Neural progenitor cell (in vitro differentiated cells): ENCODE measurements at regions not wholly inside any gene's neighbourhood (a gene's known extent, or its start where the extent isn't known, plus 50 kb on each side); places are given as distances from the start of the nearest gene placed in this dataset.
"Not testable (repeated sequence)": the region's sequence is repeated elsewhere in the genome, so short reads cannot be mapped to it uniquely, and the experiment has no call there.

Experiments used
- DNase-seq: peaks from one replicate; pipeline ENCODE4 v3.0.0-alpha.2; 2016; ENCODE audit warnings: low spot score
- H2AFZ ChIP-seq: fragments of 200-600 bp; sonication (generic); replicated peaks from 2 replicates; pipeline ENCODE4 v1.6.1; 2016; ENCODE audit warnings: antibody characterized with exemption
- H3F3A ChIP-seq: fragments of 200-600 bp; sonication (generic); 2 replicates; pipeline ENCODE4 v1.6.1; 2016; ENCODE audit warnings: antibody characterized with exemption, low read depth
- H3K27ac ChIP-seq: fragments of 200-600 bp; sonication (generic); 2 replicates; pipeline ENCODE4 v1.5.1; 2016; ENCODE audit warnings: mild to moderate bottlenecking
- H3K27me3 ChIP-seq: fragments of 200-600 bp; sonication (generic); 2 replicates; pipeline ENCODE4 v1.6.1; 2016; ENCODE audit warnings: mild to moderate bottlenecking, moderate library complexity
- H3K36me3 ChIP-seq: fragments of 200-600 bp; sonication (generic); 2 replicates; pipeline ENCODE4 v1.5.1; 2016
- H3K4me1 ChIP-seq: fragments of 200-600 bp; sonication (generic); 2 replicates; pipeline ENCODE4 v1.6.1; 2016; ENCODE audit warnings: mixed run types
- H3K4me2 ChIP-seq: fragments of 200-600 bp; sonication (generic); 2 replicates; pipeline ENCODE4 v1.6.1; 2016
- H3K4me3 ChIP-seq: fragments of 200-600 bp; sonication (generic); 2 replicates; pipeline ENCODE4 v1.5.1; 2016
- H3K79me2 ChIP-seq: fragments of 200-600 bp; sonication (generic); 2 replicates; pipeline ENCODE4 v1.6.1; 2016; ENCODE audit warnings: low read depth
- H3K9ac ChIP-seq: fragments of 200-600 bp; sonication (generic); 2 replicates; pipeline ENCODE4 v1.6.1; 2016
- H3K9me3 ChIP-seq: fragments of 200-600 bp; sonication (generic); 2 replicates; pipeline ENCODE4 v1.5.1; 2016; ENCODE audit warnings: low read depth
- H4K20me1 ChIP-seq: fragments of 200-600 bp; sonication (generic); 2 replicates; pipeline ENCODE4 v1.6.1; 2016; ENCODE audit warnings: low read depth
- H3K27ac Mint-ChIP-seq: 3 replicates; pipeline ENCODE4 v1.8.0; 2021; ENCODE audit warnings: mixed read lengths
- H3K27me3 Mint-ChIP-seq: 2 replicates; pipeline ENCODE4 v1.8.0; 2022; ENCODE audit warnings: low read depth, mild to moderate bottlenecking, inconsistent platforms, moderate library complexity, mixed read lengths; ENCODE audit not compliant: insufficient read depth
- H3K36me3 Mint-ChIP-seq: 3 replicates; pipeline ENCODE4 v1.8.0; 2021; ENCODE audit warnings: mixed read lengths
- H3K4me1 Mint-ChIP-seq: 3 replicates; pipeline ENCODE4 v1.8.0; 2021; ENCODE audit warnings: mixed read lengths
- H3K4me3 Mint-ChIP-seq: 3 replicates; pipeline ENCODE4 v1.8.0; 2021; ENCODE audit warnings: mild to moderate bottlenecking, moderate library complexity, mixed read lengths
- H3K9me3 Mint-ChIP-seq: 3 replicates; pipeline ENCODE4 v1.8.0; 2020; ENCODE audit warnings: mixed read lengths
- CTCF ChIP-seq: fragments of 200-600 bp; sonication (generic); IDR thresholded peaks from 2 replicates; pipeline ENCODE4 v1.5.1; 2017; ENCODE audit warnings: antibody characterized with exemption, mild to moderate bottlenecking
- EZH2 ChIP-seq: fragments of 200-600 bp; sonication (generic); IDR thresholded peaks from 2 replicates; pipeline ENCODE4 v1.6.1; 2017; ENCODE audit warnings: antibody characterized with exemption, mild to moderate bottlenecking, moderate library complexity
- EZH2phosphoT487 ChIP-seq: fragments of 200-600 bp; sonication (generic); IDR thresholded peaks from 2 replicates; pipeline ENCODE4 v1.6.1; 2017; ENCODE audit warnings: antibody characterized with exemption

GRCh38 chr15:96977886-96978285, 647.4 kb downstream of the NR2F2 start:
- Mint-ChIP-seq H3K27ac (no peak overlapping the region), H3K9me3 (no peaks in the 10 kb centered on the region), H3K36me3 (no peaks in the 10 kb centered on the region), H3K4me3 (no peak overlapping the region), H3K27me3 (peaks cover 6% of the 10 kb centered on the region), H3K4me1 (peaks cover 4% of the 10 kb centered on the region)
- no peak overlapping the region for H3K4me3 ChIP-seq
- H3K9me3 ChIP-seq: no peaks in the 10 kb centered on the region
- H4K20me1 ChIP-seq: no peaks in the 10 kb centered on the region
- peaks cover 4% of the 10 kb centered on the region for H3K4me1 ChIP-seq
- no peak overlapping the region for H2AFZ ChIP-seq
- no peak for DNase-seq
- H3K79me2 ChIP-seq: no peaks in the 10 kb centered on the region
- peaks cover 3% of the 10 kb centered on the region for H3K27me3 ChIP-seq
- TF ChIP-seq CTCF: no peak
- no peak for TF ChIP-seq EZH2phosphoT487
- TF ChIP-seq EZH2: no peak
- no peak overlapping the region for H3K4me2 ChIP-seq
- no peak overlapping the region for H3K9ac ChIP-seq
- no peaks in the 10 kb centered on the region for H3K36me3 ChIP-seq
- no peak overlapping the region for H3K27ac ChIP-seq
- no peaks in the 10 kb centered on the region for H3F3A ChIP-seq

GRCh38 chr15:96978937-96979473, 648.5 kb downstream of the NR2F2 start:
- Histone ChIP-seq H3K9me3 (no peaks in the 10 kb centered on the region), H3K4me1 (peaks cover 9% of the 10 kb centered on the region), H3K4me2 (no peak overlapping the region), H3K4me3 (no peak overlapping the region), H3F3A (no peaks in the 10 kb centered on the region), H3K9ac (no peak overlapping the region), H2AFZ (no peak overlapping the region), H3K36me3 (no peaks in the 10 kb centered on the region), H3K27me3 (peaks cover 14% of the 10 kb centered on the region), H4K20me1 (no peaks in the 10 kb centered on the region), H3K27ac (no peak overlapping the region), H3K79me2 (no peaks in the 10 kb centered on the region)
- Mint-ChIP-seq H3K9me3 (peaks cover 2% of the 10 kb centered on the region), H3K36me3 (peaks cover 1% of the 10 kb centered on the region), H3K27ac (no peak overlapping the region), H3K4me3 (no peak overlapping the region), H3K27me3 (peaks cover 9% of the 10 kb centered on the region), H3K4me1 (peaks cover 7% of the 10 kb centered on the region)
- DNase-seq: no peak
- TF ChIP-seq CTCF (no peak), EZH2phosphoT487 (no peak), EZH2 (no peak)

DNA sequence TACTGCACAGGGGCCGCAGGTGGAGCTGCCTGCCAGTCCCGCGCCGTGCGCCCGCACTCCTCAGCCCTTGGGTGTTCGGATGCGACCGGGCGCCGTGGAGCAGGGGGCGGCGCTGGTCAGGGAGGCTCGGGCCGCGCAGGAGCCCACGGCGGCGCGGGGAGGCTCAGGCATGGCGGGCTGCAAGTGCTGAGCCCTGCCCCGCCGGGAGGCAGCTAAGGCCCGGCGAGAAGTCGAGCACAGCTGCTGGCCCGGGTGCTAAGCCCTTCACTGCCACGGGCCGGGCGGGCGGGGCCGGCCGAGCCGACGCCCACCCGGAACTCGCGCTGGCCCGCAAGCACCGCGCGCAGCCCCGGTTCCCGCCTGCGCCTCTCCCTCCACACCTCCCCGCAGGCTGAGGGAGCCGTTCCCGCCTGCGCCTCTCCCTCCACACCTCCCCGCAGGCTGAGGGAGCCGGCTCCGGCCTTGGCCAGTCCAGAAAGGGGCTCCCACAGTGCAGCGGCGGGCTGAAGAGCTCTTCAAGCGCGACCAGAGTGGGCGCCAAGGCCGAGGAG, 653.7 kb downstream of the NR2F2 start:
- H3K27me3 Mint-ChIP-seq, H4K20me1 ChIP-seq: not testable (repeated sequence)
- peak overlapping the region; percentile 97 for H2AFZ ChIP-seq

DNA sequence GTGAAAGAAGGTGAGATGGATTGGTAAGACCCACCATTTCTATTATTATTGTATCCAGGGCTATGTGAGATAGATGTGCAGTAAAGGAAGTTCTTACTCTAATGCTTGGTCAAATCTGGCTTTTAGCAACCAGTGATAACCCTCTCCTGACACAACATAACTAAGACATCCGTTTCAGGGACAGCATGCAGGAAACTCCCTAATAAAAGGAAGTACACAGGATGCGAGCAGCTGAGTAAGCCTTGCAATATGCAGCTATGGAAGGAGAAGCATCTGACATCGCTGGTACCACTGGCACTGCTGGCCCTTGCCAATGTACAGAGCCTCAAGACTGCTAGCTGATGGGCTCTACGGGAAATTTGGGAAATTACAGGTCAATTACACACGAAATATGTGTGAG, 662.3 kb downstream of the NR2F2 start:
- Histone ChIP-seq H3K9me3 (no peaks in the 10 kb centered on the region), H2AFZ (no peak overlapping the region), H3K36me3 (no peaks in the 10 kb centered on the region), H3K4me2 (no peak overlapping the region), H4K20me1 (no peaks in the 10 kb centered on the region), H3K4me3 (no peak overlapping the region), H3K4me1 (no peaks in the 10 kb centered on the region), H3K9ac (no peak overlapping the region), H3K27me3 (no peaks in the 10 kb centered on the region), H3K27ac (no peak overlapping the region), H3F3A (no peaks in the 10 kb centered on the region), H3K79me2 (no peaks in the 10 kb centered on the region)
- H3K4me1 Mint-ChIP-seq: no peaks in the 10 kb centered on the region
- DNase-seq: no peak
- H3K9me3 Mint-ChIP-seq: peaks cover 24% of the 10 kb centered on the region
- H3K4me3 Mint-ChIP-seq: no peak overlapping the region
- peaks cover 2% of the 10 kb centered on the region for H3K27me3 Mint-ChIP-seq
- no peak for TF ChIP-seq EZH2
- no peak for TF ChIP-seq EZH2phosphoT487
- TF ChIP-seq CTCF: no peak
- H3K36me3 Mint-ChIP-seq: no peaks in the 10 kb centered on the region
- H3K27ac Mint-ChIP-seq: no peak overlapping the region

More for the DNA sequence above, 653.7 kb downstream of the NR2F2 start:
- not testable (repeated sequence) for H3K36me3 Mint-ChIP-seq, H3F3A ChIP-seq, H3K79me2 ChIP-seq, H3K4me1 ChIP-seq, H3K27ac Mint-ChIP-seq, H3K9me3 Mint-ChIP-seq, H3K27ac ChIP-seq, H3K36me3 ChIP-seq, H3K9ac ChIP-seq, H3K9me3 ChIP-seq
- Histone ChIP-seq H3K27me3 (peaks cover 29% of the 10 kb centered on the region), H3K4me2 (peak overlapping the region; percentile 80), H3K4me3 (peak overlapping the region; percentile 42)
- DNase-seq: peak; percentile 59
- Mint-ChIP-seq H3K4me3 (peak overlapping the region; percentile 50), H3K4me1 (peaks cover 10% of the 10 kb centered on the region)
- TF ChIP-seq EZH2phosphoT487: peak; percentile 24
- TF ChIP-seq EZH2: peak; percentile 66
